COLO668 (cell line): ENCODE measurements at regions not wholly inside any gene's neighbourhood (a gene's known extent, or its start where the extent isn't known, plus 50 kb on each side); places are given as distances from the start of the nearest gene placed in this dataset.
"Not testable (repeated sequence)": the region's sequence is repeated elsewhere in the genome, so short reads cannot be mapped to it uniquely, and the experiment has no call there.

ENCODE experiments used
- DNase-seq: peaks from one replicate; lab custom pipeline; 2025; ENCODE audit not compliant: unreplicated experiment; lab: John Stamatoyannopoulos, UW

DNA sequence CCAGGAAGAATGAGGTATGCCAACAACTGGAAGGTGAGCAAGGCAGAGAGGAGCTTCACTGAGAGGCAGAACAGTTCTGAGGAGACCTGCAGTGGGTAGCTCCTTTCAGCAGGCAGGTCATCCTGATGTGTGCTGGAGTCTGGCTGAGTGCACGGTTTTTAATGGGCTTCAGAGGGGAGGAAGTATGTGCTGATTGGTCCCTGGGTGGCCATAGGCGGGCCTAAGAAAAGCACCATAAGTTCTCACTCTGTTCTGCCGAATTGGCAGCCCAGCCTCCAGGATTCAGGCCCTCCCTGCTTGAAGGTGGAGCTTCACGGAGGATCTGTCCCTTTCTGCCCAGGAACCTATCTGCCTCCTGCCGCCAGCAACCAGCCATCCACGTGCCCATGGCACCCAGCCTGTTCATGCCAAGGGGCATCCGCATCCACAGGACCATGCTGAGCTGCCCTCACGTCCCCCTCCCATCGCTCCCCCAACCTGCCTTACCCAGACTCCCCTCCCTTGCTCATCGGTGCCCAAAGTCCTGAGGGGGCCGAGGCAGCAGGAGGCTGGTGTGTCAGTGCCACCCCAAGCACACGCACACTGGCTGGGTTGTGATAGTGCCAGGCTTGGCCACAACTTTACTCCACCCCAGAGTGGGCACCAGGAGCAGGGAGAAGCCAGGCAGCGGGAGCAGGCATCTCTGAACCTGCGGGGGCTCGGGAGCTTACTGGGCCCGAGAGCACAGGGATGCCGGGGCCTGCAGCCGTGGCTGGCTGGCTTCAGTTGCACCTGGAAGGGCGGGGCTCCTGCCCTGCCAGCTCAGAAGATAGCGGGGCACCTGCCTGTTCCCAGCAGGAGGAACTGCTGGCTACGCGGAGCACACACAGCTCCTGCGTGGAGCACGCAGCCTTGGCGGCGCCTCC lies 608.4 kb upstream of the FOXG1 start:
- DNase-seq, result no peak

DNA sequence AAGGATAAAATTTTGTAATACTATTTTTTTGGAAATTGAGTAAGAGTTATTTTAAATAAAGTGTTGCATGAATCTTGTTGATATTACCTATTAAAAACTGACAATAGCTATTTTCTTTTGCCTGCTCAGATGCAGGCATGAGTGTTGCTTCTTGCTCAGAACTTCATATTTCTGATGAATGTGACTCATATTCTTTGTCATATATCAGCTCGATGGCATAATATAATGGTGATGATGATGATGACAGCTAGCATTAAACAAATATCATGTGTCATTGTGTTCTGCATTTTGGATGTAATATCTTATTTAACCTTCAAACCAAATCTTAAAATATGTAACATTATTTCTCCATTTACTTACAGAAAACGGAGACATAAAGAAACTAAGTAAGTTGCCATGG lies 605.5 kb upstream of the FOXG1 start:
- DNase-seq, result no peak

DNA sequence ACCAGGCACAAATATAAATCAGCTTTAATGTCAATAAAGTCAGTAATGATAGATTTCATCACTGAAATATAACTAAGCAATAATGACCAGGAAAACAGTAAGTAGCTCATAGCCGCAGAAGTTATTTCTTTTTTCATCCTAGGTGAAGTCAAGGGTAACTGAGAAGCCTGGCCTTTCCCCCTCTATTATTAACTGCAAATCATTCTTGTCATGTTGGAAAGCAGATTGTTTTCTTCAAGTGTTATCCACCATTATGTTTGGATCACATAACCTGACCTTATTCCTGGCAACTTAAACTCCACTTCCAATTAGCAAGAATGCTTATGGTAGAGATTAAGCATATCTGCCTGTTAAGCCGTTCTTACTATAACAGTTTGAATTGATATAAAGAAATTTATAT lies 603.4 kb upstream of the FOXG1 start:
- no peak for DNase-seq

DNA sequence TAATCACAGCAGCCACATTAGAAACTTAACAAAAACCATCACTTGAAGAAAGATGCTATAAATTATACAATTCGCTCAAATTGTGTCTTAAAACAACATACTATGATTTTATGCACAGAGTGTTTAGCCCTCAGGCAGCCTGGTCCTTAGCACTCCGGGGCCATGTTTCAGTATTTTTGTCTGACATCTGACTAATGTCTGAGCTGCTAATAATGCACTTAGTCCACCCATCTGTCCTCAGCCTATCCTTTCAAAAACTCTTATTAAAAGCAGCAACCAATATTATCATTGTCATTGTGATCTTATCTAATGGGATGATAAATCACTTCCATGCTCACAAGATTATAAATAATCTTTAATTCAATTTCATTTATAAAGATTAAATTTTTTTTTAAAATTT lies 602.7 kb upstream of the FOXG1 start:
- no peak for DNase-seq

DNA sequence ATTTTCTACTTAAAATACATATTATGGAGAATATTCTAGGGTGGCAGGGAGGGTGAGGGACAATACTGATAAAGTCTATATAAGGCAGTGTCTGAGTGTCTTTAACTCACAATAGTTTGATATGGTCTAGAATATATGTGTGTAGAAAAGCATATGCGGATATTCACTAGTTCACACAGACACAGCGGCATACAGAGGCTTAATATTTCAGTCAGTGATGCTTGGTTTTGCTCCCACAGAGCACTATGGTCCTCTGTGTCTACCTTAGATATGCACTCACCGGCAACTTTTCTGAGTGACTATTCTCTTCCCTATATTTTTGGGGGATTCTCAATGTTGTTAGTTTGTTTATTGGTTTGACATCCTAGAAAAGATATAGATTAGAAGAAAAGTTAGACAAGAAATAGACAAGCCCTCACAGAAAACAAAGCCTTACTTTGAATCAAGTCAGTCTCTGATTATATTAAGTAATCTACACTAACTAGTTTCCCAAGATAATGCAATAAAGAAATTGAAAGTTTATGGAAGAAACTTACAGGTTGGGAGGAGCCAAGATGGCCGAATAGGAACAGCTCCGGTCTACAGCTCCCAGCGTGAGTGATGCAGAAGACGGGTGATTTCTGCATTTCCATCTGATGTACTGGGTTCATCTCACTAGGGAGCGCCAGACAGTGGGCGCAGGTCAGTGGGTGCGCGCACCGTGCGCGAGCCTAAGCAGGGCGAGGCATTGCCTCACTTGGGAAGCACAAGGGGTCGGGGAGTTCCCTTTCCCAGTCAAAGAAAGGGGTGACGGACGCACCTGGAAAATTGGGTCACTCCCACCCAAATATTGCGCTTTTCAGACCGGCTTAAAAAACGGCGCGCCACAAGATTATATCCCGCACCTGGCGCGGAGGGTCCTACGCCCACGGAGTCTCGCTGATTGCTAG lies 578.4 kb upstream of the FOXG1 start:
- not testable (repeated sequence) for DNase-seq

DNA sequence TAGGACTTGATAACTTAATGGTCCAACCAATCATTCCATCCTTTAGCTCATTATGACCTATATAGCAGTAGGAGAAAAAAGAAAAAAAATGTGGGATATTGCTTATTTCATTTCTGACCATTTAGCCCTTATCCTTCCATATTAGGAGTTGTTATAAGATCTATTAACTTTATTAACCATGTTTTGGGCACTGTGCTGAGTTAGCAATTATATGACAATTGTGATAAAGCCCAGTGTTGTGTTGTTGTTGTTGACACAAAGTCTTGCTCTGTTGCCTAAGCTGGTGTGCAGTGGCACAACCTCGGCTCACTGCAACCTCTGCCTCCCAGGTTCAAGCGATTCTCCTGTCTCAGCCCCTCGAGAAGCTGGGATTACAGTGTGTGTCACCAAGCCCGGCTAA lies 569.7 kb upstream of the FOXG1 start:
- DNase-seq, result no peak

DNA sequence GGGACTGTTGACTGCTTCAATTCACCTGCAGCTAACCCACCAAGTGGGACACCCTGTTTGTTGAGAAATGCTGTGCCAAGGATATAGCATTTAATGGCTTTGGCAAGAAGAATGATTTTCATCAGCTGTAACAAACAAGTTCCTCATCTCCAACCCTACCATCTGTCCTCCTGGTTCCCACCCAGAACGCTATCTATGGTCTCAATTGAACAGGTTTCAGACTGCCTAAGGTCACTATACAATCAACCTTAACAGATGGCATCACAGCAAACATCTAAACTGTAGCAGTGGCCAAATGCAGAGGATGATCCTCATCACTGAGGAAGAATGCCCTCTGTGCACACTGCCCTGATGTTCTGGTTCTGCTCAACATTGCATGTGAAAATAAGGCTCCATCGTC lies 546.2 kb upstream of the FOXG1 start:
- DNase-seq, result no peak

DNA sequence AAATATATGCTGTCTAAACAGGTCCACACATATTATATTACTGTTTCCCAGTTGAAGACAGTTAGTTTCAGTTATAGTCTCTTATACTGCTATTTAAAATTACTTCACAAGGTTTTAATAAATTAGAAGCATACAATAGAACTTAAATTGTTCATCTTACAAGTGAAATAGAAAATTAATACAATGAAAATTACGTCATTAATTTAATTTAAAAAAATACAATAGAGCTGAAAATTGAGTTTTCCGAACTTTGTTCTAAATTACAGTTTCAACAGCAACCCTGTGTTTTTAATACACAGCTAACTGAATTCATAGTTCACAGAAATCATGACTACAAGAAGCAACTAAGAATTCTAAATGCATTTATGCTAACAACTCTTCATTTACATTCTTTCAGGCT lies 525.7 kb upstream of the FOXG1 start:
- no peak for DNase-seq

DNA sequence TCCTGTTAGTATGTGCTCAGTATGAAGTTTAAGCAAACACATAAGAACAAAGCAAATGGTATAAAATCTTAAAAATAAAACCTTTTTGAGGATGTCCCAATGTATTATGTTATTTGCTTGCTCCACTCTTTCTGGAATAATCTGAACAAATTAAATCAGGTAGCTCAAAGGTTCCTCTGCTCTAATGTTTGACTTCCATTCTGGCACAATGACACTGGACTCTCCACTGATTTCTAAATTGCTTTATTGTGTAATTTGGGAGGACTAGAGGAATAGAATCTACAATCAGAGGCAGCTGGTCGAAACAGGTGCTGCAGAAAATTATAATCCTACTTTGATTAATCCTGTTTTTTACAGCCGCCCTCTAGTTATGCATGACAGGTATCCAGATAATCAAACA lies 523.7 kb upstream of the FOXG1 start:
- DNase-seq, result no peak

DNA sequence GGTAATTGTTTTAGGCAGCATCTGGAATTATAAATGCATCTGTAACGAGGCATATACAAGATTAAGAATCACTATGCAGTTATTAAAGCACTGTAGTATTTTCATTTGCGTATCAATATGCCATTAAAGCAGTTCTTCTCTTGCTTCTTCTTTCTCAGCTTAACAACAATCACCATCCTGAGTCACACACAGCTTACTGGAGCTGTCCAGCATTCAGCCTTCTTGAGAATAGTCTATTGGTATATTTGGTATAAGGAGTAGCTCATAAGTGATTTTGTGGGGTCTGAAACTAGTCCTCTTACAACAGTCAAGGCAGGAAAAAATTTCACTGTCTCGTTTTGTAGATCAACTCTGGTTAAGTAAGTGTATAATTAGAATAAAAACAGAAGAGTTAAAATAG lies 523.0 kb upstream of the FOXG1 start:
- DNase-seq, result no peak

DNA sequence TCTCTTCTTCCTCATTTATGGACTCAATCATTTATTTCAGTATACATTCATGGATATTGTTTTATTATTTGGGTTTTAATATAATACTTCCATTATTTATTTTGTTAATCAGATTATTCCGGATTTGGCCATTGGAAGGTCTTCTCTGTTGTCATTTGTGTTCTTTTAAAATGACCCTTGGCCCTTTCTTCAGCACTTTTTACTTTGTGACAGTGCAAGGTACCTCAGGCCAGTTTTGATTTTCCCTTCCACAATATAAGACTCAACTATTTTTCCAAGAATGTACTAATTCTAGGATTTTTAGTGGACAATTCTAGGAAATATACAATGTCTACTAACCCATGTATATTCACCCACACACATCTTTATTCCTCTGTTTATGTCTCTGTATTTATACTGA lies 521.4 kb upstream of the FOXG1 start:
- no peak for DNase-seq

DNA sequence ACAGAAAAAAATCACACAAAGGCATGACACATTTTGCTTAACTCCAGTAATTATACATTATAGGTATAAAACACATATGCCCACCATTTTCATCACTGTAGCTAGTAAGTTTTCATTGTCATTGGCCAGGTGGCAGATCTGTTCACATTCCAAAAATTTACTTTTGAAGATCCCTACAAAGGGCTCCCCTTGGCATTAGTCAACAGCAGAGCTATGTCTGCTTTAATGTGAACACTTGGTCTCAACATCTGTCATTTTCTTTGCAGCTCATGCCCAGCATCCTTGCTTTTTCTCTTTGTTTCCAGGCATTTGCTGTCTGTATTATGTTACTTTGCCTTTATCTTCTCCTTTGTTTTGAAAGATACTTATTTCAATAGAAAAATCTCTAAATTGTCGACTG lies 519.1 kb upstream of the FOXG1 start:
- DNase-seq, result no peak

DNA sequence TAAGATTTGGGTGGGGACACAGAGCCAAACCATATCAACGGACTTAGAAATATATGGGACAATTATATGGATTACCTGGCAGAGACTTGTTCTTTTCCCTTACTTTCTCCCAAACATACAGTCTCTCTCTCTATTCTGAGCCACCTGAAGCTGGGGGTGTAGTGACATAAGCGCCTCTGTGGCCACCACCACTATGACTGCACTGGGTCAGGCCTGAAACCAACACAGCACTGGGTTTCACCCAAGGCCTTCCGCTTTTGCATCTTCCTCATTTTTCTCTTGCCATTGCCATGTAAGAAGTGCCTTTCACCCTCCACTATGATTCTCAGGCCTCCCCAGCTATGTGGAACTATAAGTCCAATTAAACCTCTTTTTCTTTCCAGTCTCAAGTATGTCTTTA lies 514.5 kb upstream of the FOXG1 start:
- not testable (repeated sequence) for DNase-seq

DNA sequence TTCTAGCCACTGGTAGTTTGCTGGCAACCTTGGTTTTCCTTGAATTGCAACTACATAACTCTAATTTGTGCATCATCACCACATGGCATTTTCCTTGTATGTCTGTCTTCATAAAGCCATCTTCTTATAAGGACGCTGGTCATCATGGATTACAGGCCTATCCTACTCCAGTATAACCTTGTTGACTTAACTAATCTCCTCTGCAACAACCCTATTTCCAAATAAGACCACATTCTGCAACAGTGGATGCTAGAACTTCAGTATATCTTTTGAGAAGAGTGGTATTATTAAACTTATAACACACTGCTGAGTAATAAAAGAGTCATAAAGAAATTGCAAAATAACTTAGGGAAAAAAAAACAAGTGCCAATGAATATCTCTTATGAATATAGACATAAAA lies 511.8 kb upstream of the FOXG1 start:
- no peak for DNase-seq

DNA sequence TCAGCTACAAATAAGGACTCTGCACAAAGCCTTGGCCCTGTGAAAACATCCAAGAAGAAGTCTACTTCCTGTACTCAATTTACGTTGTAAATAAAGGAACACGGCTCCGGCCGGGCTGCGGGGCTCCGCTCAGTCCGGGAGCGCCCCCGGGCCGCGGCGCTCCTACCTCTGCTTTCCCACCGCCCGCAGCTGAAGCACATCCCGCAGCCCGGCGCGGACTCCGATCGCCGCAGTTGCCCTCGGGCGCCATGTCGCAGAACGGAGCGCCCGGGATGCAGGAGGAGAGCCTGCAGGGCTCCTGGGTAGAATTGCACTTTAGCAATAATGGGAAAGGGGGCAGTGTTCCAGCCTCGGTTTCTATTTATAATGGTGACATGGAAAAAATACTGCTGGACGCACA lies 502.3 kb upstream of the FOXG1 start:
- DNase-seq, result no peak

DNA sequence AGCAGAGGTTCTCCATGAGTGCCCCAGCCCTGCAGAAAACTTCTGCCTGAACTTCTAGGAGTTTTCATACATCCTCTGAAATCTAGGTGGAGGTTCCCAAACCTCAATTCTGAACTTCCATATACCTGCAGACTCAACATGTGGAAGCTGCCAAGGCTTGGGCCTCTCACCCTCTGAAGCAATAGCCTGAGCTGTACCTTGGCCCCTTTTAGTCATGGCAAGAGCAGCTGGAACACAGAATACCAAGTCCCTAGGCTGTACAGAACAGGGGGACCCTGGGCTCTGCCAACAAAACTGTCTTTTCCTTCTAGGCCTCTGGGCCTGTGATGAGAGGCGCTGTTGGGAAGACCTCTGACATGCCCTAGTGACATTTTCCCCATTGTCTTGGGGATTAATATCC lies 494.3 kb upstream of the FOXG1 start:
- DNase-seq, result no peak

DNA sequence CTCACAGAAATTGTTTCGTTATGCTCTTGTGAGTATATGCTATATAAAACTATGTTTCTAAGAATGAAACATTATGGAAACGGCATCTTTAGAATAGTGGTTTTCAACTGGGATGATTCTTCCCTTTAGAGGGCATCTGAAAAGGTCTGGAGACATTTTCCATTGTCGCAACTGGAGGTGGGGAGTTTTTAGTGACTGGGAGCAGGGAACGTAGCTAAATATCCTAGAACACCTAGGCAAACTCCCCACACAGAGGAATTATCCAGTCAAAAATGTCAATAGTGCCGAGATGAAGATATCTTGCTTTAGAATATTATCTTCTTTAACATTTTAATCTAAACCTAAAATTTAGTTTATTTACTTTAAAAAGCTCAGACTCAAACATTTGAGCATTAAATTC lies 486.1 kb upstream of the FOXG1 start:
- DNase-seq, result no peak

DNA sequence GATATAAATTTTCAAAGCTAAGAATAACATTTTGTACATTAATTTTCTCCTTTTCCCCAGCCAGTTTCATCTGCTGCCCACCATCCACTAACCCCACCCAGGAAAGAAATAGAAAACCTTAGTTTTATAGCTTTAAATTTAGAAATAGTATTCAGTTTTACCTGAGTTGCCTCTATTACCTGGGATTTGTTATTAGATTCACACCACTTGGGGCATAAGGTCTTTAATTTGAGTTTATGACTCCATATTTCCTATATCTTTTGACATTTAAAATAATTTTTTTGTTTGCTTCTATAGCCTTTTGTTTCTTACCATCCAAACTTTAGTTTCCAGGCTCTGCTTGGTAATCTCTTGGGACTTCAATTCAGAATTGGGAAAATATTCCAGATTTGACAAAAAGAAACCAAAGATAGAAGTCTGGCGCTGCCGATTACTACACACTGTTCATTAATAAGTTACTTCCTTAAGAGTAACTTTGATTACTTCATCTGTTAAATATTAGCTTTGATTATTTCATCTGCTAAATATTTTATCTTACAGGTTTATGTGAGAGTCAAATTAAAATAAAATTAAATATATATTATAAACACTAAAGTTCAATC lies 485.5 kb upstream of the FOXG1 start:
- DNase-seq, result no peak

DNA sequence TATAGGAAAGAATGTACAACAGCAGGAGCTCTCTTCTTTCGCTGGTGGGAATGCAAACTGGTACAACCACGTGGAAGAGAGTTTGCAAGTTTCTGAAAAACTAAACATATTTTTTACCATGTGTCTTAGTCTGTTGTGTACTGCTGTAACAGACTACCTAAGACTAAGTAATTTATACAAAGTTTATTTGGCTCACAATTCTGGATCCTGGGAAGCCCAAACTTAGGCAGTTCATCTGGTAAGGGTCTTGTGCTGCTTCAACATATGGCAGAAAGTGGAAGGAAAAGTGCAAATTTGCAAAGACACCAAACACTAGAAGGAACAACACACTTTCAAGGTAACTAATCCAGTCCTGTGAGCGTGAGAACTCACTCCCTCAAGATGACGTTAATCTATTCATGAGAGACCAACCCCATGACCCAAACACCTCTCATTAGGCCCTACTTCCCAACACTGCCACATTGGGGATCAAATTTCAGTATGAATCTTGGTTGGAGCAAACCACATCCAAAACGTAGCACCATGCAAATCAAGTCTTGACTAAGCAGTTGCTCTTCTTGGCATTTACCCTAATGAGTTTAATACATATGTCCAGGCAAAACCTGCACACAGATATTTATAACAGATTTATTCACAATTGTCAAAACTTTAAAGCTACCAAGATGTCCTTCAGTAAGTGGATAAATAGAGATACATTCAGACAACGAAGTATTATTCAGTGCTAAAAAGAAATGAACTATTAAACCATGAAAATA lies 481.9 kb upstream of the FOXG1 start:
- no peak for DNase-seq

DNA sequence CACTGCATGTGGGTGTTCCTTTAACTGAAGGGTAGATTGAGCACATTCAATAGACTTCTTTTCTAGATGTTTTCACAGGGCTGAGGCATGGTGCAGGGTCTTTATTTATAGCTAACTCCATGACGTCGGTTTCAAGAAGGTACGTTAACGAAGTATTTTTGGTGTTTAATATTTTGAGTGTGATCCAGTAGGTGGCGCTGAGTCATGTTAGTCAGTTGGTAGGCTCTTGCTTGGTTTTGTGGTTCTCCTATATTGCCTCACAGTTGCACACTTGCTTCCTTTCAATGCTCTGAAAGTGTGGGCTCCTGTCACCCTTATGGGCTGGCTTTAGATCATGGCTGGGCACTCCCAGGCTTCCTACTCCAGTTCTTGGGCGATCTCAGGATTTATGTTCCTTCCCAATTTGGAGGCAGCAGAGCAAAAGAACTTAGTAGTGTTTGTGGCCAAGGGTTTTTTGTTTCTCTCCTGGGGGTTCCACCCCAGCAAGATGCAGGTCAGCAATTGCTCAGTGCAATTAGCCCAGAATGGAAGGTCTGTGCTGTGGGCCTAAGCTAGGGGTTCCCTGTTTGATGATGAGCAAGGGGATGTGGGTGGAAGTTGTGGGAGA lies 471.6 kb upstream of the FOXG1 start:
- DNase-seq, result no peak

DNA sequence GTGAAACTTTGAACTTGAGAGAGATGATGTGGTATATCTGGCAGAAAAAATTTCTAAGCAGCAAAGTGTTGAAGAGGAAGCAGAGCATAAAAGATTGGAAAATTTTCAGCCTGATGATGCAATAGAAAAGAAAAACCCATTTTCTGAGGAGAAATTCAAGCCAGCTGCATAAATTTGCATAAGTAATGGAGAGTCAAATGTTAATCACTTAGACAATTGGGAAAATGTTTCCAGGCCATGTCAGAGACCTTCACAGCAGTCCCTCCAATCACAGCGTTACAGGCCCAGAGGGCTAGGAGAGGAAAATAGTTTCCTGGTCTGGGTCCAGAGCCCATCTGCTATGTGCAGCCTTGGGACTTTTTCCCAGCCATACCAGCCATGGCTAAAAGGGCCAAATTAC lies 469.0 kb upstream of the FOXG1 start:
- DNase-seq, result no peak
